ENCODE measurements at regions not wholly inside any gene's neighbourhood (a gene's known extent, or its start where the extent isn't known, plus 50 kb on each side); places are given as distances from the start of the nearest gene placed in this dataset.

- DNase-seq (ENCODE audit: low read depth in 2 of 2): no peak
These were observed 75.9 kb downstream of the EDN3 start for GRCh38 chr20:59376109-59376841.

GRCh38 chr20:59376998-59377397 lies 76.6 kb downstream of the EDN3 start:
- no peak for DNase-seq (ENCODE audit: low read depth in 2 of 2)

GRCh38 chr20:59377842-59378241 lies 77.4 kb downstream of the EDN3 start:
- no peak for DNase-seq (ENCODE audit: low read depth in 2 of 2)

GRCh38 chr20:59378396-59378795 lies 78.0 kb downstream of the EDN3 start:
- no peak for DNase-seq (ENCODE audit: low read depth in 2 of 2)

GRCh38 chr20:59378966-59379365 lies 78.6 kb downstream of the EDN3 start:
- no peak for DNase-seq (ENCODE audit: low read depth in 2 of 2)

GRCh38 chr20:59381689-59382088 lies 81.3 kb downstream of the EDN3 start:
- DNase-seq (ENCODE audit: low read depth in 2 of 2): no peak

GRCh38 chr20:59382157-59382725 lies 81.8 kb downstream of the EDN3 start:
- no peak for DNase-seq (ENCODE audit: low read depth in 2 of 2)

- no peak for DNase-seq (ENCODE audit: low read depth in 2 of 2)
These were observed 82.5 kb downstream of the EDN3 start for GRCh38 chr20:59382907-59383306.

- no peak for DNase-seq (ENCODE audit: low read depth in 2 of 2)
These were observed 84.6 kb downstream of the EDN3 start for GRCh38 chr20:59385038-59385437.

GRCh38 chr20:59385480-59385879 lies 85.1 kb downstream of the EDN3 start:
- DNase-seq (ENCODE audit: low read depth in 2 of 2): no peak

- DNase-seq (ENCODE audit: low read depth in 2 of 2): no peak
These were observed 86.4 kb downstream of the EDN3 start for GRCh38 chr20:59386809-59387208.

GRCh38 chr20:59387891-59388290 lies 87.5 kb downstream of the EDN3 start:
- DNase-seq (ENCODE audit: low read depth in 2 of 2): no peak

GRCh38 chr20:59388402-59388801 lies 88.0 kb downstream of the EDN3 start:
- no peak for DNase-seq (ENCODE audit: low read depth in 2 of 2)

GRCh38 chr20:59390437-59390836 lies 90.0 kb downstream of the EDN3 start:
- DNase-seq (ENCODE audit: low read depth in 2 of 2): no peak

- DNase-seq (ENCODE audit: low read depth in 2 of 2): no peak
These were observed 91.6 kb downstream of the EDN3 start for GRCh38 chr20:59391975-59392374.

- DNase-seq (ENCODE audit: low read depth in 2 of 2): no peak
These were observed 92.3 kb downstream of the EDN3 start for GRCh38 chr20:59392736-59393135.

GRCh38 chr20:59393142-59393541 lies 92.7 kb downstream of the EDN3 start:
- no peak for DNase-seq (ENCODE audit: low read depth in 2 of 2)

- DNase-seq (ENCODE audit: low read depth in 2 of 2): no peak
These were observed 95.3 kb downstream of the EDN3 start for GRCh38 chr20:59395729-59396128.

- no peak for DNase-seq (ENCODE audit: low read depth in 2 of 2)
These were observed 98.3 kb downstream of the EDN3 start for GRCh38 chr20:59398537-59399205.

- DNase-seq (ENCODE audit: low read depth in 2 of 2): no peak
These were observed 99.2 kb downstream of the EDN3 start for GRCh38 chr20:59399426-59400099.

GRCh38 chr20:59400708-59401107 lies 100.3 kb downstream of the EDN3 start:
- no peak for DNase-seq (ENCODE audit: low read depth in 2 of 2)

GRCh38 chr20:59402681-59403080 lies 102.3 kb downstream of the EDN3 start:
- DNase-seq (ENCODE audit: low read depth in 2 of 2): no peak

All from activated CD4-positive, alpha-beta T cell treated with anti-CD3 and anti-CD28 coated beads for 24 hours (primary cell).